ENCODE measurements at regions not wholly inside any gene's neighbourhood (a gene's known extent, or its start where the extent isn't known, plus 50 kb on each side); places are given as distances from the start of the nearest gene placed in this dataset.

GRCh38 chrX:15146515-15146914, 123.4 kb downstream of the ASB9 start:
- CTCF ChIA-PET, result no interaction called here
- peak; percentile 21 for DNase-seq
- no peak overlapping the region for H3K4me3 Mint-ChIP-seq
- no peak overlapping the region for H3K27ac Mint-ChIP-seq
- H3K4me1 Mint-ChIP-seq, result peaks cover 43% of the 10 kb centered on the region
- H3K27me3 Mint-ChIP-seq, result peaks cover 7% of the 10 kb centered on the region
- peaks cover 6% of the 10 kb centered on the region for H3K36me3 Mint-ChIP-seq
- no peaks in the 10 kb centered on the region for H3K9me3 Mint-ChIP-seq

- H3K9me3 Mint-ChIP-seq, result no peaks in the 10 kb centered on the region
- peaks cover 3% of the 10 kb centered on the region for H3K27me3 Mint-ChIP-seq
- no peak for DNase-seq
- CTCF ChIA-PET, result interaction anchor here (0.7 to 3.2 kb wide), 12 partner anchors 10 to 133 kb away, joined by 3 to 27 read pairs (median 4); no protein-coding TSS in a partner anchor
- peaks cover 25% of the 10 kb centered on the region for H3K4me1 Mint-ChIP-seq
- no peak overlapping the region for H3K4me3 Mint-ChIP-seq
- peaks cover 3% of the 10 kb centered on the region for H3K36me3 Mint-ChIP-seq
- no peak overlapping the region for H3K27ac Mint-ChIP-seq
Measured at GRCh38 chrX:15143825-15144121, 126.1 kb downstream of the ASB9 start.

- H3K4me1 Mint-ChIP-seq, result peaks cover 22% of the 10 kb centered on the region
- DNase-seq, result peak; percentile 69
- no peaks in the 10 kb centered on the region for H3K36me3 Mint-ChIP-seq
- H3K9me3 Mint-ChIP-seq, result no peaks in the 10 kb centered on the region
- no peak overlapping the region for H3K4me3 Mint-ChIP-seq
- H3K27ac Mint-ChIP-seq, result peak overlapping the region; percentile 89
- no peaks in the 10 kb centered on the region for H3K27me3 Mint-ChIP-seq
- CTCF ChIA-PET, result interaction anchor here (0.6 to 3.2 kb wide), 13 partner anchors 10 to 456 kb away, joined by 3 to 27 read pairs (median 4); no protein-coding TSS in a partner anchor
Measured at GRCh38 chrX:15143050-15143824, 126.6 kb downstream of the ASB9 start.

GRCh38 chrX:15142084-15142715, 127.7 kb downstream of the ASB9 start:
- H3K27me3 Mint-ChIP-seq, result no peaks in the 10 kb centered on the region
- peak overlapping the region; percentile 48 for H3K4me3 Mint-ChIP-seq
- peak overlapping the region; percentile 89 for H3K27ac Mint-ChIP-seq
- H3K4me1 Mint-ChIP-seq, result peaks cover 19% of the 10 kb centered on the region
- CTCF ChIA-PET, result interaction anchor here (1.1 to 3.2 kb wide), 5 partner anchors 13 to 131 kb away, joined by 3 to 27 read pairs (median 6); no protein-coding TSS in a partner anchor
- H3K9me3 Mint-ChIP-seq, result no peaks in the 10 kb centered on the region
- no peak for DNase-seq
- H3K36me3 Mint-ChIP-seq, result no peaks in the 10 kb centered on the region

GRCh38 chrX:15136795-15137194, 133.1 kb downstream of the ASB9 start:
- Mint-ChIP-seq H3K9me3 (no peaks in the 10 kb centered on the region), H3K27me3 (no peaks in the 10 kb centered on the region), H3K4me3 (no peak overlapping the region), H3K27ac (no peak overlapping the region), H3K4me1 (peaks cover under 1% of the 10 kb centered on the region), H3K36me3 (no peaks in the 10 kb centered on the region)
- CTCF ChIA-PET, result no interaction called here
- DNase-seq, result no peak

- H3K27ac Mint-ChIP-seq, result no peak overlapping the region
- H3K4me1 Mint-ChIP-seq, result no peaks in the 10 kb centered on the region
- no peak overlapping the region for H3K4me3 Mint-ChIP-seq
- H3K27me3 Mint-ChIP-seq, result no peaks in the 10 kb centered on the region
- no peak for DNase-seq
- CTCF ChIA-PET, result no interaction called here
- no peaks in the 10 kb centered on the region for H3K36me3 Mint-ChIP-seq
- H3K9me3 Mint-ChIP-seq, result no peaks in the 10 kb centered on the region
Measured at GRCh38 chrX:15129412-15129811, 140.5 kb downstream of the ASB9 start.

- no peaks in the 10 kb centered on the region for H3K4me1 Mint-ChIP-seq
- H3K4me3 Mint-ChIP-seq, result no peak overlapping the region
- CTCF ChIA-PET, result no interaction called here
- no peak overlapping the region for H3K27ac Mint-ChIP-seq
- no peaks in the 10 kb centered on the region for H3K27me3 Mint-ChIP-seq
- no peaks in the 10 kb centered on the region for H3K36me3 Mint-ChIP-seq
- H3K9me3 Mint-ChIP-seq, result no peaks in the 10 kb centered on the region
- DNase-seq, result no peak
Measured at GRCh38 chrX:15128861-15129260, 141.0 kb downstream of the ASB9 start.

- no peaks in the 10 kb centered on the region for H3K27me3 Mint-ChIP-seq
- no peak for DNase-seq
- no peaks in the 10 kb centered on the region for H3K36me3 Mint-ChIP-seq
- no peak overlapping the region for H3K27ac Mint-ChIP-seq
- no peak overlapping the region for H3K4me3 Mint-ChIP-seq
- CTCF ChIA-PET, result no interaction called here
- no peaks in the 10 kb centered on the region for H3K9me3 Mint-ChIP-seq
- H3K4me1 Mint-ChIP-seq, result no peaks in the 10 kb centered on the region
Measured at GRCh38 chrX:15127010-15127409, 142.9 kb downstream of the ASB9 start.

GRCh38 chrX:15116900-15117299, 153.0 kb downstream of the ASB9 start:
- H3K27me3 Mint-ChIP-seq, result no peaks in the 10 kb centered on the region
- DNase-seq, result no peak
- H3K36me3 Mint-ChIP-seq, result no peaks in the 10 kb centered on the region
- H3K4me3 Mint-ChIP-seq, result no peak overlapping the region
- peak overlapping the region; percentile 62 for H3K27ac Mint-ChIP-seq
- CTCF ChIA-PET, result no interaction called here
- H3K9me3 Mint-ChIP-seq, result no peaks in the 10 kb centered on the region
- peaks cover 10% of the 10 kb centered on the region for H3K4me1 Mint-ChIP-seq

- no peaks in the 10 kb centered on the region for H3K27me3 Mint-ChIP-seq
- CTCF ChIA-PET, result interaction anchor here (1.2 kb wide), 1 partner anchor 128 kb away, joined by 3 read pairs; no protein-coding TSS in a partner anchor
- DNase-seq, result no peak
- no peaks in the 10 kb centered on the region for H3K36me3 Mint-ChIP-seq
- H3K27ac Mint-ChIP-seq, result no peak overlapping the region
- no peaks in the 10 kb centered on the region for H3K9me3 Mint-ChIP-seq
- peaks cover 10% of the 10 kb centered on the region for H3K4me1 Mint-ChIP-seq
- H3K4me3 Mint-ChIP-seq, result no peak overlapping the region
Measured at GRCh38 chrX:15114743-15115566, 154.9 kb downstream of the ASB9 start.

GRCh38 chrX:15107367-15107988, 162.4 kb downstream of the ASB9 start:
- Mint-ChIP-seq H3K4me1 (peaks cover 17% of the 10 kb centered on the region), H3K9me3 (no peaks in the 10 kb centered on the region), H3K27me3 (peaks cover 9% of the 10 kb centered on the region), H3K4me3 (no peak overlapping the region), H3K36me3 (no peaks in the 10 kb centered on the region), H3K27ac (no peak overlapping the region)
- DNase-seq, result peak; percentile 21
- CTCF ChIA-PET, result interaction anchor here (1.4 to 3.3 kb wide), 4 partner anchors 17 to 137 kb away, joined by 4 to 27 read pairs (median 12); no protein-coding TSS in a partner anchor

- Mint-ChIP-seq H3K4me3 (no peak overlapping the region), H3K27ac (no peak overlapping the region), H3K9me3 (no peaks in the 10 kb centered on the region), H3K27me3 (peaks cover 4% of the 10 kb centered on the region), H3K4me1 (no peaks in the 10 kb centered on the region), H3K36me3 (no peaks in the 10 kb centered on the region)
- CTCF ChIA-PET, result no interaction called here
- no peak for DNase-seq
Measured at GRCh38 chrX:15098505-15098904, 171.4 kb downstream of the ASB9 start.

- Mint-ChIP-seq H3K36me3 (no peaks in the 10 kb centered on the region), H3K27me3 (no peaks in the 10 kb centered on the region), H3K27ac (no peak overlapping the region), H3K4me1 (no peaks in the 10 kb centered on the region), H3K9me3 (no peaks in the 10 kb centered on the region), H3K4me3 (no peak overlapping the region)
- DNase-seq, result no peak
- CTCF ChIA-PET, result no interaction called here
Measured at GRCh38 chrX:15087747-15088146, 182.1 kb downstream of the ASB9 start.

- DNase-seq, result no peak
- H3K36me3 Mint-ChIP-seq, result no peaks in the 10 kb centered on the region
- no peak overlapping the region for H3K27ac Mint-ChIP-seq
- no peak overlapping the region for H3K4me3 Mint-ChIP-seq
- CTCF ChIA-PET, result no interaction called here
- H3K4me1 Mint-ChIP-seq, result no peaks in the 10 kb centered on the region
- H3K9me3 Mint-ChIP-seq, result no peaks in the 10 kb centered on the region
- peaks cover 4% of the 10 kb centered on the region for H3K27me3 Mint-ChIP-seq
Measured at GRCh38 chrX:15073313-15073712, 196.6 kb downstream of the ASB9 start.
